ENCODE measurements at regions not wholly inside any gene's neighbourhood (a gene's known extent, or its start where the extent isn't known, plus 50 kb on each side); places are given as distances from the start of the nearest gene placed in this dataset.
"Not testable (repeated sequence)": the region's sequence is repeated elsewhere in the genome, so short reads cannot be mapped to it uniquely, and the experiment has no call there.

DNA sequence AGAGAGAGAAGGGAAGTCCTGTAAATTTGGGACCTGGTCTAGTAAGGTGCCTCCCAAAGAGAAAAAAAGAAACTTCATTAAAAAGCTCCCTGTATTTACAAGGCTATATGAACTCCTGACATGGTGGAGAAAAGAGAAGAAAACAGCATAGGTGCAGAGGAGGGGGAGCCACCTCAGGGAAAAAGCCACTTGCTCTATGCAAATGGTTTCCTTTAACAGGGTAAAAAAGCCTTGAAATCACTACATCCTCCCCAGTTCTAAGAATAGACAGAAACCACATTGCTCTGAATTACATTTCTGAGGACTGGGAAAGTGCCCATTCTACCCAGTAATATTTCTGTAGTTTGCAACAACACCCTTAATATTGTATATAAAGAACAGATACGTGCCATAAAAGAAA lies 165.5 kb downstream of the KLF8 start:
- no peaks in the 10 kb centered on the region for H3K27me3 ChIP-seq (ENCODE audit: control insufficient read depth, insufficient read depth, low read length, poor library complexity, severe bottlenecking)
- peaks cover 51% of the 10 kb centered on the region for H3K9me3 Mint-ChIP-seq
- H3K27ac ChIP-seq (ENCODE audit: low read depth, low read length) = no peak overlapping the region
- DNase-seq = no peak
- whole genome bisulfite sequencing, 2 experiments (ENCODE audit: insufficient coverage in 1 of 2, insufficient read length in 1 of 2) = no CpG with 5 or more reads among the region's 1 CpG
- no peak overlapping the region for H3K9ac ChIP-seq (ENCODE audit: extremely low read depth, low read length, poor library complexity, severe bottlenecking)
- no peak overlapping the region for H3K27ac Mint-ChIP-seq
- H3K9me3 ChIP-seq (ENCODE audit: control insufficient read depth, low read length) = no peaks in the 10 kb centered on the region
- no peak overlapping the region for H3K4me3 Mint-ChIP-seq
- no peak overlapping the region for H3K4me3 ChIP-seq (ENCODE audit: low read length)
- H3K4me1 ChIP-seq (ENCODE audit: control insufficient read depth, insufficient read depth, low read length) = no peaks in the 10 kb centered on the region
- TF ChIP-seq, protein P1, sequence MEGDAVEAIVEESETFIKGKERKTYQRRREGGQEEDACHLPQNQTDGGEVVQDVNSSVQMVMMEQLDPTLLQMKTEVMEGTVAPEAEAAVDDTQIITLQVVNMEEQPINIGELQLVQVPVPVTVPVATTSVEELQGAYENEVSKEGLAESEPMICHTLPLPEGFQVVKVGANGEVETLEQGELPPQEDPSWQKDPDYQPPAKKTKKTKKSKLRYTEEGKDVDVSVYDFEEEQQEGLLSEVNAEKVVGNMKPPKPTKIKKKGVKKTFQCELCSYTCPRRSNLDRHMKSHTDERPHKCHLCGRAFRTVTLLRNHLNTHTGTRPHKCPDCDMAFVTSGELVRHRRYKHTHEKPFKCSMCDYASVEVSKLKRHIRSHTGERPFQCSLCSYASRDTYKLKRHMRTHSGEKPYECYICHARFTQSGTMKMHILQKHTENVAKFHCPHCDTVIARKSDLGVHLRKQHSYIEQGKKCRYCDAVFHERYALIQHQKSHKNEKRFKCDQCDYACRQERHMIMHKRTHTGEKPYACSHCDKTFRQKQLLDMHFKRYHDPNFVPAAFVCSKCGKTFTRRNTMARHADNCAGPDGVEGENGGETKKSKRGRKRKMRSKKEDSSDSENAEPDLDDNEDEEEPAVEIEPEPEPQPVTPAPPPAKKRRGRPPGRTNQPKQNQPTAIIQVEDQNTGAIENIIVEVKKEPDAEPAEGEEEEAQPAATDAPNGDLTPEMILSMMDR (conservative IDR thresholded peaks at IDR 0.05) = no peak
- no peaks in the 10 kb centered on the region for H3K36me3 ChIP-seq (ENCODE audit: control insufficient read depth, insufficient read depth, low read length)
- H3K4me1 Mint-ChIP-seq = no peaks in the 10 kb centered on the region
- no peaks in the 10 kb centered on the region for H3K27me3 Mint-ChIP-seq (ENCODE audit: insufficient read depth)
- no peaks in the 10 kb centered on the region for H3K36me3 Mint-ChIP-seq (ENCODE audit: low read depth)

DNA sequence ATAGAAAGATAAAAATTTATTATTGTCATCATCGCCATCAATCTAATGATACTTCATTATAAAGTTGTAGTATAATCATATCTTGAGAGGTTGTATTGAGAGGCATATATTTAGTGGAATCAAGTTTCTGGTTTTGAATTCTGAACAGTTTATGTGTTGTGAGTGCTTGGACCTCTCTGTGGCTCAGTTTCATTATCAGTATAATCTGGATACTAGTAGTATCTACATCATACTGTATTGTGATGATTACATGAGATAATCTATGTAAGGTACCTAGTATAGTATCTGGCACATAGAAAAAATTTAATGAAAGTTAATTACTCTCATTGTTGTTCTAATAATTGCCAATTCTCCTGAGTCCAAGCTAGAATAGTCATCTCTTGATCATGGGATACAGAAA lies 161.2 kb upstream of the UBQLN2 start:
- TF ChIP-seq, protein P1 (conservative IDR thresholded peaks at IDR 0.05) = no peak
- Histone ChIP-seq H3K27me3 (ENCODE audit: control insufficient read depth, insufficient read depth, low read length, poor library complexity, severe bottlenecking) (no peaks in the 10 kb centered on the region), H3K9ac (ENCODE audit: extremely low read depth, low read length, poor library complexity, severe bottlenecking) (no peak overlapping the region), H3K4me3 (ENCODE audit: low read length) (no peak overlapping the region), H3K4me1 (ENCODE audit: control insufficient read depth, insufficient read depth, low read length) (no peaks in the 10 kb centered on the region), H3K36me3 (ENCODE audit: control insufficient read depth, insufficient read depth, low read length) (no peaks in the 10 kb centered on the region), H3K9me3 (ENCODE audit: control insufficient read depth, low read length) (no peaks in the 10 kb centered on the region), H3K27ac (ENCODE audit: low read depth, low read length) (no peak overlapping the region)
- no CpG with 5 or more reads among the region's 1 CpG for WGBS, 2 experiments (ENCODE audit: insufficient coverage in 1 of 2, insufficient read length in 1 of 2)
- Mint-ChIP-seq H3K27me3 (ENCODE audit: insufficient read depth) (no peaks in the 10 kb centered on the region), H3K9me3 (peaks cover 52% of the 10 kb centered on the region), H3K4me1 (no peaks in the 10 kb centered on the region), H3K27ac (no peak overlapping the region), H3K4me3 (no peak overlapping the region), H3K36me3 (ENCODE audit: low read depth) (no peaks in the 10 kb centered on the region)
- no peak for DNase-seq

DNA sequence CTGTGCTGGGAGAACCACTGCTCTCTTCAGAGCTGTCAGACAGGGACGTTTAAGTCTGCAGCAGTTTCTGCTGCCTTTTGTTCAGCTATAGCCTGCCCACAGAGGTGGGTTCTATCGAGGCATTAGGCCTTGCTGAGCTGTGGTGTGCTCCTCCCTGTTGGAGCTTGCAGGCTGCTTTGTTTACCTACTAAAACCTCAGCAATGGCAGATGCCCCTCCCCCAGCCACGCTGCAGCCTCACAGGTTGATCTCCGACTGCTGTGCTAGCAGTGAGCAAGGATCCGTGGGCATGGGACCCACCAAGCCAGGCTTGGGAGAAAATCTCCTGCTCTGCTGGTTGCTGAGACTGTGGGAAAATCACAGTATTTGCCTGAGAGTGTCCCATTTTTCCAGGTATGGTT lies 133.8 kb upstream of the UBQLN2 start:
- Histone ChIP-seq H3K27ac (ENCODE audit: low read depth, low read length) (no peak overlapping the region), H3K36me3 (ENCODE audit: control insufficient read depth, insufficient read depth, low read length) (no peaks in the 10 kb centered on the region), H3K4me1 (ENCODE audit: control insufficient read depth, insufficient read depth, low read length) (no peaks in the 10 kb centered on the region), H3K9ac (ENCODE audit: extremely low read depth, low read length, poor library complexity, severe bottlenecking) (no peak overlapping the region), H3K9me3 (ENCODE audit: control insufficient read depth, low read length) (no peaks in the 10 kb centered on the region), H3K4me3 (ENCODE audit: low read length) (no peak overlapping the region), H3K27me3 (ENCODE audit: control insufficient read depth, insufficient read depth, low read length, poor library complexity, severe bottlenecking) (no peaks in the 10 kb centered on the region)
- WGBS, 2 experiments (ENCODE audit: insufficient coverage in 1 of 2, insufficient read length in 1 of 2) = 60% methylated on average over 1 to 5 of the region's 5 CpGs
- TF ChIP-seq, protein P1 (conservative IDR thresholded peaks at IDR 0.05) = no peak
- H3K27me3 Mint-ChIP-seq (ENCODE audit: insufficient read depth) = peaks cover 7% of the 10 kb centered on the region
- peak; percentile 66 for DNase-seq
- H3K4me3 Mint-ChIP-seq = no peak overlapping the region
- no peaks in the 10 kb centered on the region for H3K36me3 Mint-ChIP-seq (ENCODE audit: low read depth)
- no peak overlapping the region for H3K27ac Mint-ChIP-seq
- H3K4me1 Mint-ChIP-seq = no peaks in the 10 kb centered on the region
- H3K9me3 Mint-ChIP-seq = peaks cover 56% of the 10 kb centered on the region

DNA sequence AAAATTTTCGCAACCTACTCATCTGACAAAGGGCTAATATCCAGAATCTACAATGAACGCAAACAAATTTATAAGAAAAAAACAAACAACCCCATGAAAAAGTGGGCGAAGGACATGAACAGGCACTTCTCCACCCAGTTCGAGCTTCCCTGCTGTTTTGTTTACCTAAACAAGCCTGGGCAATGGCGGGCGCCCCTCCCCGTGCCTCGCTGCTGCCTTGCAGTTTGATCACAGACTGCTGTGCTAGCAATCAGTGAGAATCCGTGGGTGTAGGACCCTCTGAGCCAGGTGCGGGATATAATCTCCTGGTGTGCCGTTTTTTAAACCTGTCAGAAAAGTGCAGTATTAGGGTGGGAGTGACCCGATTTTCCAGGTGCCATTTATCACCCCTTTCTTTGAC lies 111.4 kb upstream of the UBQLN2 start:
- H3K27me3 Mint-ChIP-seq (ENCODE audit: insufficient read depth); H3K27ac ChIP-seq (ENCODE audit: low read depth, low read length); H3K9ac ChIP-seq (ENCODE audit: extremely low read depth, low read length, poor library complexity, severe bottlenecking); H3K4me3 ChIP-seq (ENCODE audit: low read length); H3K36me3 ChIP-seq (ENCODE audit: control insufficient read depth, insufficient read depth, low read length); H3K36me3 Mint-ChIP-seq (ENCODE audit: low read depth); H3K9me3 ChIP-seq (ENCODE audit: control insufficient read depth, low read length); DNase-seq; H3K27ac Mint-ChIP-seq; H3K27me3 ChIP-seq (ENCODE audit: control insufficient read depth, insufficient read depth, low read length, poor library complexity, severe bottlenecking); H3K4me1 Mint-ChIP-seq; H3K4me1 ChIP-seq (ENCODE audit: control insufficient read depth, insufficient read depth, low read length); H3K4me3 Mint-ChIP-seq: not testable (repeated sequence)
- 80 to 84% methylated on average over 3 to 12 of the region's 12 CpGs for WGBS, 2 experiments (ENCODE audit: insufficient coverage in 1 of 2, insufficient read length in 1 of 2)
- peaks cover 74% of the 10 kb centered on the region for H3K9me3 Mint-ChIP-seq
